ENCODE measurements at regions not wholly inside any gene's neighbourhood (a gene's known extent, or its start where the extent isn't known, plus 50 kb on each side); places are given as distances from the start of the nearest gene placed in this dataset.

DNA sequence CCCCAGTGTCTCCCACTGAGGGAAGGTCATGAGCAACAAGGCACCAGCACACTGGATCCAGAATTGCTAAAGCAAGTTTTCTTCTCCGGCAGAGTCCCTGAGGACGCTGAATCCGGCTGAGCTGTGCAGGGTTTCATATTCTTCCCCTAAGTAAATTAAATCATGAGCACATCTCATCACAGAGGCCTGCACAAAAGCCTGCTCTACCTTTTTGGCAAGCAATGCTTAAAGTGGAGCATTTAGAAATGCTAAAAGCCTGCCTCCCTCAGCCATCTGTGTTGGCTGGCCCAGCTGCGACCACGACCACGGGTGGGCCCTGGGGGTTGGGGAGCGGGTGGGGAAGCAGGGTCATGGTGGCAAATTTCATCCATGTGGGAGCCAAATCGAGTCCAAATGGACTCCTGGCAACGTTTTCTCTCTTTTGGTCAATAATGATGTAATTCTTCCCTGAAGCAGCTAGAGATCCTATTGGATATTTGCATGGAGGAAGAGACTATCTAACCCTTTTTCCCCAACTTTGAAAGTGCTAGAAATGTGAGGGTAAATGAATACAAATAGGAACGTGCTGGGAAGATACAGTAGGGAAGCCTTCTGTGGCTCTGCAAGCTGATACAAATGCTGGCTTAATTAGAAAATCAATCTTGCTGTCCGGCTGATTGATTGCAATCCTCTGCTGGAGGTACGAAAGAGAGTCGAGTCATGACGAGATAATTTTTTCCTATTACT is 532.8 kb upstream of the TBL1XR1 start:
- Mint-ChIP-seq H3K27ac (no peak overlapping the region), H3K9me3 (ENCODE audit: insufficient read depth) (no peaks in the 10 kb centered on the region), H3K4me3 (no peak overlapping the region), H3K4me1 (peaks cover 9% of the 10 kb centered on the region), H3K27me3 (no peaks in the 10 kb centered on the region)
- CTCF ChIA-PET = no interaction called here
- ATAC-seq (ENCODE audit: low read depth) (no peak), DNase-seq (no peak)
- no peak for TF ChIP-seq EZH2 (IDR thresholded peaks at IDR 0.05; ENCODE audit: borderline replicate concordance, insufficient read depth, low read depth, low read length, poor library complexity, severe bottlenecking)
- TF ChIP-seq, protein P1, sequence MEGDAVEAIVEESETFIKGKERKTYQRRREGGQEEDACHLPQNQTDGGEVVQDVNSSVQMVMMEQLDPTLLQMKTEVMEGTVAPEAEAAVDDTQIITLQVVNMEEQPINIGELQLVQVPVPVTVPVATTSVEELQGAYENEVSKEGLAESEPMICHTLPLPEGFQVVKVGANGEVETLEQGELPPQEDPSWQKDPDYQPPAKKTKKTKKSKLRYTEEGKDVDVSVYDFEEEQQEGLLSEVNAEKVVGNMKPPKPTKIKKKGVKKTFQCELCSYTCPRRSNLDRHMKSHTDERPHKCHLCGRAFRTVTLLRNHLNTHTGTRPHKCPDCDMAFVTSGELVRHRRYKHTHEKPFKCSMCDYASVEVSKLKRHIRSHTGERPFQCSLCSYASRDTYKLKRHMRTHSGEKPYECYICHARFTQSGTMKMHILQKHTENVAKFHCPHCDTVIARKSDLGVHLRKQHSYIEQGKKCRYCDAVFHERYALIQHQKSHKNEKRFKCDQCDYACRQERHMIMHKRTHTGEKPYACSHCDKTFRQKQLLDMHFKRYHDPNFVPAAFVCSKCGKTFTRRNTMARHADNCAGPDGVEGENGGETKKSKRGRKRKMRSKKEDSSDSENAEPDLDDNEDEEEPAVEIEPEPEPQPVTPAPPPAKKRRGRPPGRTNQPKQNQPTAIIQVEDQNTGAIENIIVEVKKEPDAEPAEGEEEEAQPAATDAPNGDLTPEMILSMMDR (IDR thresholded peaks at IDR 0.05) = no peak
- Histone ChIP-seq H3K9me3 (ENCODE audit: control extremely low read depth in 1 of 3, control insufficient read depth in 2 of 3, insufficient read depth in 1 of 3, low read length in 2 of 3) (peaks cover 0 to 3% (median 0%) of the 10 kb centered on the region in 3 donors), H3K27ac (ENCODE audit: low read length in 2 of 2) (no peak overlapping the region), H3K27me3 (replicated peaks in 1 of 4; ENCODE audit: control extremely low read depth in 1 of 4, control insufficient read depth in 3 of 4, insufficient read depth in 4 of 4, low read length in 3 of 4) (no peaks in the 10 kb centered on the region), H3K4me2 (replicated peaks; ENCODE audit: low read depth, low read length, poor library complexity, severe bottlenecking) (no peak overlapping the region), H3K36me3 (replicated peaks in 1 of 2; ENCODE audit: control extremely low read depth in 1 of 2, control insufficient read depth in 1 of 2, extremely low read depth in 1 of 2, insufficient read depth in 2 of 2, low read length in 1 of 2) (no peaks in the 10 kb centered on the region), H3K4me3 (ENCODE audit: control extremely low read depth in 1 of 5, extremely low read depth in 1 of 5, insufficient read depth in 1 of 5, low read depth in 2 of 5, low read length in 4 of 5) (no peak overlapping the region), H4K20me1 (ENCODE audit: control insufficient read depth, insufficient read depth, low read length, poor library complexity, severe bottlenecking) (no peaks in the 10 kb centered on the region), H3K79me2 (ENCODE audit: control insufficient read depth, insufficient read depth, low read length) (no peaks in the 10 kb centered on the region), H3K9ac (ENCODE audit: low read length) (no peak overlapping the region), H3K4me1 (ENCODE audit: control insufficient read depth in 2 of 2, insufficient read depth in 2 of 2, low read length in 2 of 2) (no peaks in the 10 kb centered on the region), H2AFZ (ENCODE audit: insufficient read depth, low read depth, low read length, poor library complexity, severe bottlenecking) (no peak overlapping the region)
- 72% methylated on average over 8 of the region's 14 CpGs for WGBS (ENCODE audit: insufficient coverage)
- intact Hi-C loops (cut with micrococcal nuclease) = no loop called here
- POLR2A ChIA-PET = no interaction called here

DNA sequence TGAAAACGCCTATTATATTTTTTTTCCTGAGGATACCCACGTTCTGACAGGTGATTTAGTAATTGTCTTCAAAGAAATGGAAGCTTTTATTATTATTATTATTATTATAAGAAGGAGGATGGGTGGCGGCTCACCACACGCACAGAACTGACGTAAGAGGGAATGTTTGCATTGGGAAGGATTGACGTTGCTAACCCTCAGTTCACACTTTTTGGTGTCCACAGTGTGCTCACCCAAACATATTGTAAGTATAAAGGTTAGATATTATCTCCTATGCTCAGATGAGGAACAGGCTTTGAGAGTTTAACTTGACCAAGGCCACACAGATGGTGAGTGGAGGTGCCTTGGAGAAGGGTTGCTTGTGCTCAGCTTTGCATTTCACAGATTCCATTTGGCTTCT is 533.5 kb upstream of the TBL1XR1 start:
- H3K79me2 ChIP-seq (ENCODE audit: control insufficient read depth, insufficient read depth, low read length) = no peaks in the 10 kb centered on the region
- intact Hi-C loops (cut with micrococcal nuclease) = no loop called here
- no peak overlapping the region for H2AFZ ChIP-seq (ENCODE audit: insufficient read depth, low read depth, low read length, poor library complexity, severe bottlenecking)
- H3K4me3 Mint-ChIP-seq = no peak overlapping the region
- no peak for ATAC-seq (ENCODE audit: low read depth)
- no peaks in the 10 kb centered on the region for H3K27me3 ChIP-seq (replicated peaks in 1 of 4; ENCODE audit: control extremely low read depth in 1 of 4, control insufficient read depth in 3 of 4, insufficient read depth in 4 of 4, low read length in 3 of 4)
- TF ChIP-seq, protein P1 (IDR thresholded peaks at IDR 0.05) = no peak
- TF ChIP-seq EZH2 (IDR thresholded peaks at IDR 0.05; ENCODE audit: borderline replicate concordance, insufficient read depth, low read depth, low read length, poor library complexity, severe bottlenecking) = no peak
- no peak overlapping the region for H3K9ac ChIP-seq (ENCODE audit: low read length)
- no peaks in the 10 kb centered on the region for H3K27me3 Mint-ChIP-seq
- peaks cover 9% of the 10 kb centered on the region for H3K4me1 Mint-ChIP-seq
- ChIA-PET POLR2A (no interaction called here), CTCF (no interaction called here)
- WGBS (ENCODE audit: insufficient coverage) = 60% methylated on average over 1 of the region's 6 CpGs
- H3K9me3 ChIP-seq (ENCODE audit: control extremely low read depth in 1 of 3, control insufficient read depth in 2 of 3, insufficient read depth in 1 of 3, low read length in 2 of 3) = peaks cover 0 to 3% (median 0%) of the 10 kb centered on the region in 3 donors
- no peak overlapping the region for H3K4me2 ChIP-seq (replicated peaks; ENCODE audit: low read depth, low read length, poor library complexity, severe bottlenecking)
- no peaks in the 10 kb centered on the region for H3K4me1 ChIP-seq (ENCODE audit: control insufficient read depth in 2 of 2, insufficient read depth in 2 of 2, low read length in 2 of 2)
- H4K20me1 ChIP-seq (ENCODE audit: control insufficient read depth, insufficient read depth, low read length, poor library complexity, severe bottlenecking) = no peaks in the 10 kb centered on the region
- H3K27ac ChIP-seq (ENCODE audit: low read length in 2 of 2) = no peak overlapping the region
- no peak overlapping the region for H3K4me3 ChIP-seq (ENCODE audit: control extremely low read depth in 1 of 5, extremely low read depth in 1 of 5, insufficient read depth in 1 of 5, low read depth in 2 of 5, low read length in 4 of 5)
- no peak overlapping the region for H3K27ac Mint-ChIP-seq
- no peaks in the 10 kb centered on the region for H3K36me3 ChIP-seq (replicated peaks in 1 of 2; ENCODE audit: control extremely low read depth in 1 of 2, control insufficient read depth in 1 of 2, extremely low read depth in 1 of 2, insufficient read depth in 2 of 2, low read length in 1 of 2)
- DNase-seq = no peak
- no peaks in the 10 kb centered on the region for H3K9me3 Mint-ChIP-seq (ENCODE audit: insufficient read depth)
